HG02798 (cell line): ENCODE measurements at regions not wholly inside any gene's neighbourhood (a gene's known extent, or its start where the extent isn't known, plus 50 kb on each side); places are given as distances from the start of the nearest gene placed in this dataset.

Source experiments
- ATAC-seq: cut with Tn5 transposase; IDR thresholded peaks from one replicate; pipeline ENCODE4 v1.9.1; 2021; ENCODE audit warnings: mild to moderate bottlenecking; ENCODE audit not compliant: unreplicated experiment, poor library complexity

DNA sequence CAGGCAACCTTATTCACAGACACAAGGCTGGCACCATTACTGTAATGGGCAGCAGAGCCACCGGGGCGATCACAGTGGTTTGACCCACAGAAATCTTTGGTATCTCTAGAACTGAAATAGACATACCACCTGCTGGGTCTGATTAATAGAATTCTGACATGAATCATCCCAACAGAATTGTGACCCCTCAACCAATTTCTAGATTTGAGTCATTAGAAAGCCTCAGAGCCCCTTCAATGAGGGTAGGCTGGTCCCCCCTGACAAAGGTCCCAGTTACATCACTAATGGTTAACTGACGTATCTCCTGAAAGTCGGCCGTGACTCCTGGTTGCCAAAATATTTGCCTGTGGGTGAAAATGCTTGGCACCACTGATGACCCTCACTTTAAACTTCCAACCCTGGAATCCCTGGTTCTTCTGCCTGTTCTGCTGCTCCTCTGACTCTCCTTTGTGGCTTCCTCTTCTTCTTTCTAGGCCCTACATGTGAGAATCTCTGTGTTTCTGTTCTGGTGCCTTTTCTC is 124.9 kb upstream of the ARID1B start:
- ATAC-seq, result no peak

DNA sequence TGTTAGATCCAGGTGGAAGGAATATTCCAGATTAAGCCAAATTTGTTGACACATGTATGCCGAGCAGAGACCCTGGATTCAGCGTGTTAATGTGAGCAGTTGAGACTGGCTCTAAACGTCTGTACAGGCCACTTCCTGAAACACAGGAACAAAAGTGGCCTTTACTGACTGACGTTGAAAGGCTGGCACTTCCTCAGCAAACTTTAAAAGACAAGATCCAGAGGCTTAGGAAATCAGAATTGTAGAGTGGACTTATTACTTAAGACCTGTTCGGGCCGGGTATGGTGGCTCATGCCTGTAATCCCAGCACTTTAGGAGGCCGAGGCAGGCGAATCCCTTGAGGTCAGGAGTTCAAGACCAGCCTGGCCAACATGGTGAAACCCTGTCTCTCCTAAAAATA is 125.7 kb upstream of the ARID1B start:
- no peak for ATAC-seq

DNA sequence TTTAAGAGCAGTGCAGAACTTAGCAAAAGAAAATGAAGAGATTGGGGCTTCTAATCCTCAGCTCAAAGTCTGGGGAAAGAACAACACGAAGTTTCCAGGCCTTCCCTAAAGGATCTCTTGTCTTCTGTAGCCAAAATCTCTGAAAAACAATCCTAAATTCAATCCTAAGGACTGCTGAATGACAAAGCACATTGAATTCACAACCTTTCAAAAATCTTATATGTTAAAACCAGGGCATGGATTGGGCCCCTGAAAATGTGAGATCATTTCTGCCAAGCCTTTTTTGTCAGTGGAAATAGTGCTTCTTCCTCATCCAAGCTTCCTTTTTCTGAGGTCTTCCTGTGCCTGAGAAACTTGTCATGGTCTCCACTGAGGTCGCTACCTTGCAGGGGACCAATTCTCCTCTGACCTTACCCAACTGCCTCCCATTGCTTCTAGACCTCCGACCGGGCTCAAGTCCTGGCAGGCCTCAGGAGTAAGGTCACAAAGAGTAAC is 126.2 kb upstream of the ARID1B start:
- no peak for ATAC-seq

DNA sequence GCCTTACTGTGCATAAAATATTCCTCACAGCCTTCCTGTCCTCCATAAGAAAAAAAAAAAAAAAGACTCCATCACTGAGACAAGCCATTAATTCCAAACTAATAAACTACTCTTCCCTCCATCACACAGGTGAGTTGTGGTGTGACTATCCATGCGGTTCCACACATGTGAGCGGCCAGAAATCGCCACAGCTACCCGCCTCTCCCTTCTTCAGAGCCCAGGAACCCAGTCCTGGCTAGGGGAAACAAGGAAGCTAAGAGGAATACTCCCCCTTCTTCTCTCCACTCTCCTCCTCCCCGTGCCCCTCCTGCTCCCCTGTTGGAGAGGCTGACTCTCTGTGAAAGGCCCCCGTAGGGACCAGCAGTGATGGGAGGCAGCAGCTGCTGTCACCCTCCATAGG is 128.6 kb upstream of the ARID1B start:
- ATAC-seq, result no peak

DNA sequence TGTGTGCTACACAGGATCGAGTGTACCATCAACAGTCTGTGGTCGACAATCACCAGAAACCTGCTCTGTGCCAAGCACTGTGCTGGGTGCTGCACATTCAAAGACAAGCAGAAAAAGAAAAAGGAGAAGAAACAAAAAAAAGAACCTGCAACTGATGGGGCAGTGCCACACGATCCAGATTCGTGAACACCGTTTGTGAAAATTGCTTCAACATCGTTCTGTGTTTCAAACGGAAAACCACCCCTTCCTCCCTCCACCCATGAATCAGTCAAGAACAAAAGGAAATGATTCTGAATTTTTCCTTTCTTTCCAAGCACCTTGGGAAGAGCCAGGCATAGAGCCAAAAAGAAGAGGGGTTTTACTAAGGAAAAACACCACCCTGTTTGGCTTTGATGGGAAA is 129.2 kb upstream of the ARID1B start:
- no peak for ATAC-seq

DNA sequence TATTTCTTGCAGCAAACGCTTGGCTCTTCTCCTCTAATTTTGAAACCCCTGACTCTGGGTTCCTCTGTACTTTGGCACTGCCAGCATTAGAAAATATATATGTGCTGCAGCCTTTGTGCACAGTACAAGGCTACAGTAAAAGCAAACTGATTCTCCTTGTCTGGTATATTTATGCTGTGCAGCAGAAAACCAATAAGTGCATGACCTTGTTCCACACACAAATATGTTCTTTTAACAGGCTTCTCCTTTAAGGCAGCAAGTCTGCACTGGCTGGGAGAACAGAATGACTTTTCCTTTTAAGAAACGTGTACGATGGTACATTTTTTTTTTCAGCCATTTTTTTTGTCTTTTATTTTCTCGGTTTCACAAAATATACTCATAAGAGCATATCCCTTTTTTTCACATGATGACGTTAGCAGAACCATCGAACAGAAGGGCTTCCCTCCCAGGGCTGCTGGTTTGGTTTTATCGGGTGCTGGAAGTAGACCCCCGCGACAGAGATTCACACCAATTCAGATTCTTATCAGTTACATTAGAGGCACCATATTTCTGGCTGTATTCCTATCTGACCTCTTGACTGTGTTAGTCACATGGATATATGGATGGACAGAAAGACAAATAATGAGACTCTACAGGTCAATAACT is 129.9 kb upstream of the ARID1B start:
- ATAC-seq, result no peak

DNA sequence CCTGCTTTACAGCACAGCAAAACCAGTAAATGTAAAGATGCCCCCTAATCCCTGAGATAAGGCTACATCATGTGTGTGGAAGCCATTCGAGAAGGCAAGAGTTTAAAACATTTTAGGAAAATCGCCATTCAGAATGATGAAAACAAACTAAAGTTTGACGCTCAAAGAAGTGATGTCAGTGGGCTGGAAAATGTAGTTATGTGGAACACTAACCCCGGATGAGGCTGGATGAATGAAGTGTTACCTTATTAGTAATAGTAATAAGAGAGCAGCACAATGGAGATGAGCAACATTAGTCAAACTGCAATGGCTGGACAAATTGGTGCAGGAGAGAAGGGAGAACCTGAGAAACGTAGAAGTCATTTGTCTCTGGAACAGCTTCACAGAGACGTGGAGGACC is 130.7 kb upstream of the ARID1B start:
- ATAC-seq, result no peak

DNA sequence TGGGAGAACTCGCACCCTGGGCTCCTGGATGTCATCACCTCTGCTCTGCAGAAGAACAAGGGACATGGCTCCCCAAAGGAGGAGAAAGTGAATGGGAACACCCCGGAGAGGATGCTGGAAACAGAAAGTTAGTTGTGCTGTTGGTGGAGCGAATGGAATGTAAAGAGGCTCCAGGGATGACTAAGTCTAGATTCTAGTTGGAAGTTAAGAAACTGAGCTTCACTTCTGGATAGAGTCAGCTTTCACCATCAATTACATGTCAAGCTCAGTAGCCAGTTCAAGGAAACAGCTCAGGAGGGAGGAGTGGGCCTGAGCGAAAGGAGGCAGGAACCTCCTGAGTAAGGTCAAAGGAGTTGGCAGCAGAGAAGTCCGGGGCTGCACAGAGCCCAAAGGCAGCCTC is 132.1 kb upstream of the ARID1B start:
- ATAC-seq, result no peak

DNA sequence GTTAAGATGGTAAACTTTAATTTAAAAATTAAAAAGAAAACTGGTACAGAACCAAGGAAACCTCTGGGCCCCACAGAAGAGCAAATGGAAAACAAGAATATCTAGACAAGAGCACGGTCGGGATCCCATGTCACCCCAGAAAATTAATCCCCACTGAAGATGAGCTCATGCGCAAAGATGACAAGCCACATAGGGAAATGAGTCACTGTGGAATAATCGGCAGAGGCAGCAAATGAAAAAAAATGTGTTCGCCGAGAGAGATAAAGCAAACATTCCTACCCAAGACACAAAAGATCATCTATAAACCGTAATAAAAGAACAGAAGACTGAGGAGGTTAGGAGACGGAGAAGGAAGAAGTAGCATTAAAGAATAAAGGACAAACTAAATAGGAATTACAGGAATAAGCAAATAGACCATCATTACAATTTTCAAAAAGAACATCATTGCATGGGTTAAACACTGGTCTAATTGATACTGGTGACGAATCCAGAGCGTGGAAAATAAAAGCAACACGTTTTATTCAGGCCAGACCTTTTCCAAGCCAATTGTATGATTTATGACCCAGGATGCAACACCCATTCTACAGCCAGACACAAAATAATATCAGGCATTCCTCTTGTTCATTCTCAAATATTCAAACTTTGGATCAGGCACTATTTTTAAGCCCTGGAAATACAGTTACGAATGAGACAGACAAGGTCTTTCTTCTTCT is 138.0 kb upstream of the ARID1B start:
- ATAC-seq, result no peak

DNA sequence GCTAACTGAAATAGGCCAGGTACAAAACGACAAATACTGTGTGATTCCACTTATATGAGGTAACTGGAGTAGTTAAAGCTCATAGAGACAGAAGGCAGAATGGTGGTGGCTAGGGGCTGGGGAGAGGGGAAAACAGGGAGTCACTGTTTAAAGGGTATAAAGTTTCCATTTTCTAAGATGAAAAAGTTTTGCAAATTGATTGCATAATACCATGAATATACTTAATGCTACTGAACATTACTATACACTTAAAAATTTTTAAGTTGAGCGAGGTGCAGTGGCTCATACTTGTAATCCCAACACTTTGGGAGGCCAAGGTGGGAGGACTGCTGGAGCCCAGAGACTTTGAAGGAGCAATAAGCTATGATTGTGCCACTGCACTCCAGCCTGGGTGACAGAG is 138.6 kb upstream of the ARID1B start:
- no peak for ATAC-seq

DNA sequence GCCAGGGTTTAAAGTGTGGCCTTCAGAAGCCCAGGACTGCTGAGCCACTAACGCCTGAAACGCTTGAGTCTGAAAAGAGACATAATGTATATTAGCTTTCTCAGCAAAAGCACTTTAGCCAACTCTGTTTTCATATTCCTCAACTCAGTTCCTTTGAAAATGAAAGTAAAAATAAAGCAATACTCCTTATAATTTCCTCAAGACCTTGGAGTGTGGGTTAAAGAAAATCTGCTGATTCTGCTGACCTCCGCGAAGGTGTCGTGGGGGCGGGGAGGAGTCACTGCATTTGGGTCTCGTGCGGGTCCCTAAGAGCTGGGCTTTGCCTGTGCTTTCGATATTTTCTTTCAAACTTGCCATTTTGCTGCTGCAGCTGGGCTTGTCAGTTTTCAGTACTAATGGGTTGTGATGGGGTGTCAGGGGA is 142.2 kb upstream of the ARID1B start:
- no peak for ATAC-seq

DNA sequence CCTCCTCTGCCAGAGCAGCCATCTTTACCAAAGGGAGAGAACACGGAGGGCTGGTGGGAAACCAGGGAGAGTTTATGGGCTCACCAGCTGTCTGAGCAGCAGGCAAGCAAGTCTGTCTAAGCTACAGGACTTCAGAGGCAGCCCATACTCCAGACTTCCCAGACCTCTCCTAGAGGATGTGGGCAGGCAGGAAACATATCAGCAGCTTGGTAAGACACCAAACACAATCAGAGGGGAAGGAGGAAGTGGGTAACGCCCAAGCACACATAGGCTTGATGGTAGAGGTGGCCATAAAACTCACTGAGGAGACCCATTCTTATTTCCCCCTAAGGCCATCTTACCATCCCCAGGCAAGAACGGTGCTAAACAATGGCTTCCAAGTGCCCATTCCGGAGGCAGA is 143.1 kb upstream of the ARID1B start:
- no peak for ATAC-seq

DNA sequence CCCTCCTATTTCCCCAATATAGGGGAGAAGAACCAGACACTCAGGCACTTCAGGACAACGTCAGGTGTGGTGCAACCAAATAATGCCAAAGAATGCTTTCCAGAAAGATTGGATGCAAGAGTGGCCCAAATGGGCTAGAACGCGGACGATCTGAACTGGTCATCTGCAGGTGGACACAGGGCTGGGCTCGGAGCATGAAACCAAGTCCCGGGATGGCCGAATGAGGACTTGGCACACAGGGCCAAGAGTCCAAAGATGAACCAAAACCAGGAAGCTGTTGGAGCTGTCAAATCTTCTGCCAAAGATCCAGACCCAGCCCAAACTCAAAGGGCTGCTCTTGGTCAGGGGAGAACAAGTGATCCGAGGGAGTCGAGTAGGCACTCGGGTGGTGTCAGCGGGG is 143.9 kb upstream of the ARID1B start:
- ATAC-seq, result no peak

DNA sequence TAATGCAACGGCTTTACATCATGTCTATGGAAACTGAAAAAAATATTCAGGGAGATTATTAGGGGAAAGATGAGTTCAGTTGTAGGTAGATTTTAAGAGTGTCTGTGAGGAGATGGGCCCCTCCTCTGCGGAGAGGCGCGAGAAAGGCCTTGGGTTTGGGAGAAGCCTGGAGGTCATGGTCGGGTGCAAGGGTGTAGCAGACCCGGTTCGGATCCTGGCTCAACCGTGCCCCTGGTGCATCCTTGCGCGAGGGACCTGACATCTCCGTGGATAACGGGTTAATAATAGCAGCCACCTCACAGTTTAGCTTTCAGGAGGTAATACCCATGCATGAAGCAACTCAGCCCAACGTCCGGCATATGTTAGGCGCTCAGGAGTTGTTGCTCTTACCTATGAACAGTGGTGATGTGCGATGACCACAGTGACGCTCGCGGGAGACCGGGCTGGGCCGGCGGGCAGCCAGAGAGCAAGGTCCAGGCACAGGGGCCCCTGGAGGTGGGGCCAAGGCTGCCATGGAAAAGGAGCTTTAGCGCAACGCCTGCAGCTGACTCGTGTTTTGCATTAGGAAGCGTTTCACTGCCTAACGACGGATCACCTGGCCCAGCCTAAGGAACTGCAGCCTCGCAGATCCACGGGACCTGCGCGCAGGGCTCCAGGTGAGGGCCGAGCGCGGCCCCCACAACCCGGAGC is 146.4 kb upstream of the ARID1B start:
- no peak for ATAC-seq

DNA sequence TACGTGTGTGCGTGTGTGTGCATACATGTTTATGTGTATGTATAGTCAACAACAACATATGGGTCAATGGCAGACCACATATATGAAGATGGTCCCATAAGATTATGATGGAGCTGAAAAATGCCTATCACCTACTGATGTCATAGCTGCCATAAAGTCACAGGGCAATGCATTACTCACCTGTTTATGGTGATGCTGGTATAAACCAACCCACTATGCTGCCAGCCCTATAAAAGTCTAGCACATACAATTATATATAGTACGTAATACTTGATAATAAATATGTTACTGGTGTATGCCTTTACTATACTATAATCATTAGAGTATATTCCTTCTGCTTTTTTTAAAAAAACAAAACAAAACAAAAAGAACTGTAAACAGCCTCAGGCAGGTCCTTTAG is 148.4 kb upstream of the ARID1B start:
- no peak for ATAC-seq

DNA sequence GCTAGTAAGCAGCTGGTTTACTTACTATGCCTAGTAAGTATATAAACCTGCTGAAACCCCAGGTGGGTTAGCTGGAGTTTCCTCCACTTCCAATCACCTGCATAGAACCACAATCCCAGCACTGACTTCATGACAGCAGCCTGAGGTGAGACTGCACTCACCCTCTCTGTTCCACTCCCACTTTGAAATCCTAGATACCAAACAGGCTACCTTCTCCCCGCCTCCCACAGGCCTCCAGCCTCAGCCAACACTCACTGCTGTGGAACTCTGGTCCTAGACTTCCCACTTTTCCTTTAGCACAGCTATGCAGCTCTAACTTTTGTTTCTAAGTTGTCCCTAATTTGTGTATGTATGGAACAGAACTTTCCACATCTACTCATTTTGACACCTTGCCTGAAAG is 149.7 kb upstream of the ARID1B start:
- ATAC-seq, result no peak

DNA sequence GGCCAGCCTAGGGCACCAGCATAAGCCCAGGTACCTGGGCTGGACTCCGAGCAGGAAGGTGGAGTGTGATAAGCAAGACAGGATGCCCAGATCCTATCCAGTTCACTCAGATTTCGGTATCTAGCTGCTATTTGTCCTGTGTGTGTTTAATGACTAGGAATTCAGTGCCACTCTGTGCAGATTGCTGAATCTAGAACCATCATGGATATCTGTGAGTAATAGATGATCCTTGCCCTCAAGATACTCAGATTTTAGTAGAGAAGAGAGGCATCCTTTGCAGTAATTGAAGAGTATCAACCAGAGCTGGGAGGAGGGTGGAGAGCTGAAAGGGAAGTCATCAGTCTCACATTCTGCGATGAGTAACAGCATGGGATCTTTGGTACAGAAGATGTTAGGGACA is 155.0 kb upstream of the ARID1B start:
- no peak for ATAC-seq

DNA sequence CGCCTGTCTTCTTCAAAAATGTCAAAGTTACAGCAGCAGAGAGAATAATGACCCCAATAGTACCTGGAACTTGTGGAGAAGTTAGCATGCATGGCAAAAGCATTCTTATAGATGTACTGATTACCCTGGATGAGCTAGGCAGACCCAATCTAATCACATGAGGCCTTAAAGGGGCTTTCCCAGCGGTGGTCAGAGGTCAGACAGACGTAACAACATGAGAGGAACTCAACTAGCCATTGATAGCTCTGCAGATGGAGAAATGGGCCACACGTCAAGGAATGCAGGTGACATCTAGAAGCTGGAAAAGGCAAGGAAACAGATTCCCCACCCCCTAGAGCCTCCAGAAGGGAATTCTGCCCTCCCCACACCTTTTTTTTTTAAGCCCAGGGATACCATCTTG is 156.8 kb upstream of the ARID1B start:
- ATAC-seq, result no peak

DNA sequence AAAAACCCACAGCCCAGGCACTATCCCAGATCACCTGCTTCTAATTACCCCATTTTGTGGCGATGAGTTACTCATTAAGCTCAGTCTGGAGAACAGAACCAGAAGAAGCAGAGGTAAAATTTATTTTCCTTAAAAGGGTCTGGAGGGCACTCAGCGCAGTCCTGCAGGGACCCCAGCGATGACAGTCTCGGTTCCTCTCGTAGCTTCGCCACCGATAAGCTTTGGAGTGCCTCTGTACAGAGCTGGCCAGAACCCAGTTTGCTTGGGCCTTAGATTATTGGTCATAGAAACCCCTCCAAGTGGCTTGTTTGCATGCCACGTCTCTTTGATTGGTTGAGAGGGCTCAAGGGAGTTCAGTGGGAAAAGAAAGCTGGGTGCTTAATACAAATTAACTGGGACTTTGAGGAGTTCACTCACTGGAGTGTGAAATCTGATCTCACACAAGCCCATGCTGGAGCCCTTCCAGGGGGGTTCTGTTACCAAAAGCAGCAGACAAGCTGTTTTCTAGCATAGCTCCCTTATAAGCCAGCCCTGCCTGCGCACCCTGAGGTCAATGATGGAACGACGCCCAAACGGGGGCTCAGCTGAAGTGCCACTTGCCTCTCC is 158.5 kb upstream of the ARID1B start:
- no peak for ATAC-seq

DNA sequence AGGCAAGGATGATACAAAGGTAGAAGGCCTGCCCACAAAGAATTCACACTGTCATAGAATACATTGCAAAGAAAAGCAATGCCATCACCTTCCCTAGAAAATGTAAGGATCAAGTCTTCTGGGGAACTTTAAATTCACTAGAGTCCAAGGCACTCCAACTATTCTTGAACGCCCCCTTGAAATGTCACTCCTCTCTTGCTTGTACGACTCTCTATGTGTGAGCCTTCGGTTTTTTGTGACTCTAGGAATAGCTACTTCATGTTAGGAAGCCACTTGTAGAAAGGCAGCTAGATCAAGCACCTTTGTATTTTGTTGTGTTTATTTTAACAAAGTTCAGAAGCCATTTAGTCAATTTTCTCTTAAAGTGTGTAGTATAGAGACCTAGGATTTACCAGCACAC is 159.2 kb upstream of the ARID1B start:
- no peak for ATAC-seq

DNA sequence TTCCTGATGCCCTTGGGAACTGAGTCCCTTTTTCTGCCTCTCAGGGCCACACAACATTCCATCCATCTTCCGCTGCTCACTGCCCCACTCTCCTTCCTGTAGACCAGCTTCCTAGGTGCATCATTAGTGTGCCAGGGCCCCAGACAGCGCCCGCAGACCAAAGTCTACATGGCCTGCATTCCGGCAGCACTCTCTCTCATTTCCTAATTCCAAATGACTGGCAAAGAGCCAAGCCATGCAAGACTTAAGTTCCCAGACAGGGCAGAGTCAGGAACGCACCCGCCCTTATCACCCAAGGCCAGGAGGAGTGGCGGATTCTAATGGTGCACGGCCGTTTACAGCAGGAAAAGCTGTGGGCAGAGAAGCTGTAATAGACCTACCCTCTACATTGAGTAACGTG is 159.8 kb upstream of the ARID1B start:
- ATAC-seq, result no peak
